GM12872 (cell line): ENCODE measurements at regions not wholly inside any gene's neighbourhood (a gene's known extent, or its start where the extent isn't known, plus 50 kb on each side); places are given as distances from the start of the nearest gene placed in this dataset.

Source experiments
- TF ChIP-seq, protein P1 (sequence below): IDR thresholded peaks from 3 replicates; pipeline ENCODE4 v1.5.1; 2011; ENCODE audit warnings: low read depth, mild to moderate bottlenecking, low read length, moderate library complexity; ENCODE audit not compliant: insufficient read depth

DNA sequence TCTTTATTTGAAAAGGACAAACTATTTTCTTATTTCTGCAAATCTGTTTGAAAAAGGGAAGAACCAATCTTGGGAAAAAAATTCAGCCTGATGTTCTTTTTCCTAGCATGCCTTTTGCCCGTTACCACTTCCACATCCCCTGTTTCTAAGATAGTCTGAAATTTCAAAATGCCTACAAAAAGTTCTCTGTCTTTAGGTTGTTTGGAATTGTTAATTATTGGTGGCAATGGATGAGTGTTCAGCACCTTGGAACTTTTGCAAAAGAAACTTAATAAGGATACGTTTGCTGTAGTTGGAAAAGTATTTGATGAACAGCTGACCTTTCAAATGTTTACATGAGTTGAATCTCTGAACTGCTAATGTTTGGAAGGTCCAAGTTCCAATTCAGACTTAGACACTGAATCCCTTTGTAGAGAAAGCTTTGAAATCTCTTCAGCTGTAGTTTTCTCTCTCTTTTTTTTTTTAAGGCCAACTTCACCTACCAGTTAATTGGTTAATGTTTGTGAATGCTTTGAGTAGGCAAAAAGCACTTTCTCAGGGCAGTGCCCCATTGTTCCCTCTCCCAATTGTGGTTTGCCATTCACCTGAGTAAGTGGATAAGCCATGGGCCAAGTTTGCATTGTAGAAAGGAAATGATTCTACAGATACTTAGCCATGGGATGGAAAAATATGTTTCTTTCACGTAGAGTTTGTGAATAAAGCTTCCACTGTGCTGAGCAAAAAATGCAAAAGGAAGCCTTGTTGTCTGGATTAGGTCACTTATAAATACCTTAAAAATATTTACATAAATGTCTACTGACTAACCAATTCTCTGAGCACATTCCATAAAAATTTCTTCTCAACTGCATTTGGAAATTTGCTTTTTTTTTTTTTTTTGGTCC is 156.4 kb upstream of the ELL2 start:
- TF ChIP-seq, protein P1, sequence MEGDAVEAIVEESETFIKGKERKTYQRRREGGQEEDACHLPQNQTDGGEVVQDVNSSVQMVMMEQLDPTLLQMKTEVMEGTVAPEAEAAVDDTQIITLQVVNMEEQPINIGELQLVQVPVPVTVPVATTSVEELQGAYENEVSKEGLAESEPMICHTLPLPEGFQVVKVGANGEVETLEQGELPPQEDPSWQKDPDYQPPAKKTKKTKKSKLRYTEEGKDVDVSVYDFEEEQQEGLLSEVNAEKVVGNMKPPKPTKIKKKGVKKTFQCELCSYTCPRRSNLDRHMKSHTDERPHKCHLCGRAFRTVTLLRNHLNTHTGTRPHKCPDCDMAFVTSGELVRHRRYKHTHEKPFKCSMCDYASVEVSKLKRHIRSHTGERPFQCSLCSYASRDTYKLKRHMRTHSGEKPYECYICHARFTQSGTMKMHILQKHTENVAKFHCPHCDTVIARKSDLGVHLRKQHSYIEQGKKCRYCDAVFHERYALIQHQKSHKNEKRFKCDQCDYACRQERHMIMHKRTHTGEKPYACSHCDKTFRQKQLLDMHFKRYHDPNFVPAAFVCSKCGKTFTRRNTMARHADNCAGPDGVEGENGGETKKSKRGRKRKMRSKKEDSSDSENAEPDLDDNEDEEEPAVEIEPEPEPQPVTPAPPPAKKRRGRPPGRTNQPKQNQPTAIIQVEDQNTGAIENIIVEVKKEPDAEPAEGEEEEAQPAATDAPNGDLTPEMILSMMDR, result no peak

DNA sequence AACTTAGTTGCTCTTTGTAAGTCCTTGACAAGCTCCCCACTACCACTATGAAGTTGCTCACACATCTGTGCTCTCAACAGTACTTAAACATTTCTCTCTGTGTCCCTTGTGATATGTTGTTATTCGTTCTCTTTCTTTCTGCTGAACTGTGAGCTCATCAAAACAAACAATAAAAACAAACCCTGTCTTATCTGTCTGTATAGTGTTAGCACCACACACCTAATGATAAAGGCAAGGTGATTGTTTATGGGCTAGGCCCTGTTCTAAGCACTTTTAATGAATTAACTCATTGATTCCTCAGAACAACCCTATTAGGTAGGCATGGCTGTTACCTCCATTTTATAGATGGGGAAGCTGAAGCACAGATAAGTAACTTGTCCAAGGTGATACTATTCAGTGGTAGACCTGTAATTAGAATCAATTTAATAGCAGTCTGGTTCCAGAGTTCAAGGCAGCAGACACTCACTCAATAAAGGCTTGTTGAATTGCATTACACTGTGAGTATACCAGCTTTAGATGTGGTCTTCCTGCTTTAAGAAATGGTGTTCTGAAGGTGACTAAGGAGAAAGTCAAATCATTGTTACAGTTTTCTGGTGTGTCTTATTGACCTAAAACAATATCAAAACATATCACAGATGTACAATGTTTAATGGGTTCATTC is 153.6 kb upstream of the ELL2 start:
- TF ChIP-seq, protein P1, result no peak

DNA sequence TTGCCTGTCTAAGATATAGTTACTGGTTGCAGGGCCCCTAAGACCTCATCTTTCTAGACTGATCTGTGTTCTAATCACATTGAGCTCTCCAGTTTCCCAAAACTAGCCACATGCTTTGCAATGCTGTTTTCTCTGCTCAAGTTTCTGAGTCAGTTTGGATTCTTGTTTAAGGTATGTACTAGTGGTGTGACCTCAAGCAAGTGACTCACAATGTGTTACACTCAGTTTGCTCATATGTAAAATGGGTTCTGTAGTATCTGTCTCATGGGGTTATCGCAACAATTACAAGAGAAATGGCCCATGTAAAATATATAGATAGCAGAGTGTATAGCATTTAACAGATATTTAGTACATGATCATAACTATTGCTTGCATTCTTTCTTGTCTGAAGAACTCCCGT is 153.1 kb upstream of the ELL2 start:
- TF ChIP-seq, protein P1, result no peak

DNA sequence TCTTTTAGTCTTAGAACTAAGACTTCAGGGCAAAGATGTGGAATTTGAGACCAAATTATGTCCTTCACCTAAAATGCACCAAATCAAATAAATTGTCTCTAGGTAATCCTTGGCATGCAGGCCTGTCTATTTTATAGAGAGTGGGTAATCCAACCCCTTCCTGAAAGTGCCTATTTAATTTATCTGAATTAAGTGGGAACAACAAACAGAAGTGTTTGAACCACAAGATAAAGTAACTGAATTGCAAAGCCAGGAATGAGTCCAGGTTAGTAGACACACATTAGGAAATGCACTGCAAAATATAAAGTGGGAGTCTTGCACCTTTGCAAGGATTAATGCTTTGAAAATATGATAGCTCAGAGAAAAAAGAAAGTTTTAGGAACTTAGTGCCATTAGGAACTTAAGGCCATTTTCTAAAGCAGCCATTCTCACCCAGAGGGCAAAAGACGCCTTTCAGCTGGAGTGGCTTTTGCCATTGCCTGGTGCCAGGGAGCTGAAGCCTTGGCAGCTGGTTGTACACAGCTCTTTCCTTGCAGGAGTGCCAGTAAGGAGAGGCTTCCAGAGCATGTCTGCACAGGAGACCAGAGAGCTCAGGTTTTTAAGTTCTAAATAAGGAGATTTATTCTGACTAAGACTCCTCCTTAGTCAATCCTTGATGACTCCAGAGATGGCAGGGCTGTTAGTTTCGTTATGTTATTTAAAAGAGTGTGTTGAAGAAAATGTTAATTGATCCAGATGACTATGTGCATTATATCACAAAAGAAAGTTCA is 151.7 kb upstream of the ELL2 start:
- TF ChIP-seq, protein P1, result no peak

DNA sequence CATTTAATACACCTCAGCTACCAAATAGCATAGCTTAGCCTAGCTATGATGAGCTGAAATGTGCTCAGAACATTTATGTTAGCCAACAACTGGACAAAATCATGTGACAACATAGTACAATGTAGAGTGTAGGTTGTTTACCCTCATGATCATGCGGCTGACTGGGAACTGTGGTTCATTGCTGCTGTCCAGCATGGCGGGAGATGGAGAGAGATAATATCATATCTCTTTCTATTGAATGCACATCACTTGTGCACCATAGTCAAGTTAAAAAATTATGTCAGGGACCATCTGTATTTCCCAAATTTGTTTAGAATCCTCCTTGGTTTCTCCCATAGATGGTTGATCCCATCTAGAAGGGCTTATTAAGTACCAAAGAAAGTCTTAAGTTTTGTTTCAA is 151.1 kb upstream of the ELL2 start:
- TF ChIP-seq, protein P1, result no peak

DNA sequence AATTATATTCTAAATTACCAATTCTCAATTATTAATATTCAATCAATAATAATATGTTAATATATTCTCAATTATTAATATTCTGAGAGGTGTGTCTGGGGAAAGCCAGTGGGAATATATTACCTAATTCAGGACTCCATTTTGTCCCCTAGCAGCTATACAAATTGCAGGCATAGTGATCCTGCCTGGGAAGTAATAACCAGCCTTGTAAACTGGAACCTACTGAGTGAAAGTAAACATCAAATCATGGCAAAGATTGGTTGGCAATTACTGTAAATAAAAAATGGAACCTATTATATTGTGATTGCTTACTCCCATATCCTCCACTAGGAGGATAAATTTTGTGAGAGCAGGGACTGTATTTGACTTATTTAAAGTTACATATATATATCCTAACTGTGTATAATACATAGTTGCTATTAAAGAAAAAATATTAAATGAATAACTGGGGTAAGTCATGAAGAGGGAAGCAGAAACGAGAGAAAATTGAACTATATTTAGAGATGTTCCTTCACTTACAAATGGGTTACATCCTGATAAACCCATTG is 150.5 kb upstream of the ELL2 start:
- TF ChIP-seq, protein P1, result no peak
